ENCODE measurements at regions not wholly inside any gene's neighbourhood (a gene's known extent, or its start where the extent isn't known, plus 50 kb on each side); places are given as distances from the start of the nearest gene placed in this dataset.

DNA sequence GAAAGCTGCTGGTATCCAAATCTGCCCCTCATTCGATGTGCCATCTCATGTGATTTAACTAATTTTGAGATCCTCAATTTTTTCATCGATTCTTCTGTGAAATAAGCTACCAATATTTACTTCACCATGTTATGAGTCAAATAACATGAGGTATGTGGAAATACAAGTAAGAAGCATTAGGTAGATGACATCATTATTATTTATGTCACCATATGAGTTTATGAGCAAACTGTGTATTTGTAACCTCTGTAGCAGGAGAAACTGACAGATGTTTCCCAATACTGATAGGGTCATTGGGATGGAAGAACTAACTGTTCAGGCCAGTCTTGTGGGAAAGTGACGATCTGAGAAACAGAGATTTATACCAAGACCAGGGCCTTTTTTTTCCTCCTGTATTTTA, 229.4 kb upstream of the GOT2 start:
- in situ Hi-C loops (cut with MboI) (no loop called here), intact Hi-C loops (cut with micrococcal nuclease) (no loop called here)
- Histone ChIP-seq H4K20me1 (replicated peaks; ENCODE audit: control insufficient read depth, insufficient read depth, low read length) (no peaks in the 10 kb centered on the region), H3K4me1 (replicated peaks in 1 of 2; ENCODE audit: control insufficient read depth in 2 of 2, insufficient read depth in 2 of 2, low read length in 2 of 2) (no peaks in the 10 kb centered on the region), H2AFZ (ENCODE audit: low read depth, low read length) (no peak overlapping the region), H3K36me3 (ENCODE audit: control insufficient read depth, insufficient read depth, low read length) (no peaks in the 10 kb centered on the region), H3K4me2 (ENCODE audit: insufficient read depth, low read length) (no peak overlapping the region), H3K79me2 (ENCODE audit: control insufficient read depth, insufficient read depth, low read length) (no peaks in the 10 kb centered on the region), H3K9me1 (ENCODE audit: control insufficient read depth, insufficient read depth, low read length) (no peaks in the 10 kb centered on the region), H3K9ac (ENCODE audit: insufficient read depth in 1 of 2, low read depth in 2 of 2, low read length in 2 of 2) (no peak overlapping the region), H3K27ac (ENCODE audit: extremely low read depth, low read depth, low read length) (no peak overlapping the region), H3K9me3 (replicated peaks; ENCODE audit: control insufficient read depth, insufficient read depth, low read depth, low read length) (no peaks in the 10 kb centered on the region), H3K27me3 (ENCODE audit: control insufficient read depth in 2 of 2, insufficient read depth in 2 of 2, low read length in 2 of 2) (no peaks in the 10 kb centered on the region), H3K4me3 (no peak overlapping the region)
- no peak for FAIRE-seq
- DNase-seq (ENCODE audit: extremely low read depth in 1 of 4, low spot score in 3 of 4), result no peak
- no TSS peak for BruUV-seq (replicated peaks)
- TF ChIP-seq MTF1 (CRISPR knock-in tag; IDR thresholded peaks at IDR 0.05; ENCODE audit: borderline replicate concordance) (no peak), FOXO4 (CRISPR knock-in tag; IDR thresholded peaks at IDR 0.05) (no peak), CTBP1 (IDR thresholded peaks at IDR 0.05; ENCODE audit: borderline replicate concordance) (no peak), NFE2 (IDR thresholded peaks at IDR 0.05; ENCODE audit: low read depth) (no peak)
- ATAC-seq, result no peak
- 0% methylated on average over 3 of the region's 3 CpGs for WGBS (ENCODE audit: insufficient coverage, low coverage, missing lambda C conversion rate)
- POLR2A ChIA-PET, result interaction anchor here (0.9 kb wide), 1 partner anchor 12 kb away, joined by 3 read pairs; no protein-coding TSS in a partner anchor
- CTCF ChIA-PET (ENCODE audit: low intra/inter-chr PET ratio), result no interaction called here

- DNase-seq (ENCODE audit: extremely low read depth in 1 of 4, low spot score in 3 of 4) (no peak), ATAC-seq (no peak), FAIRE-seq (no peak)
- WGBS (ENCODE audit: insufficient coverage, low coverage, missing lambda C conversion rate), result 0% methylated on average over 1 of the region's 1 CpG
- H2AFZ ChIP-seq (ENCODE audit: low read depth, low read length), result no peak overlapping the region
- CTCF ChIA-PET (ENCODE audit: low intra/inter-chr PET ratio), result no interaction called here
- BruUV-seq (replicated peaks), result no TSS peak
- no peaks in the 10 kb centered on the region for H3K36me3 ChIP-seq (ENCODE audit: control insufficient read depth, insufficient read depth, low read length)
- H3K4me2 ChIP-seq (ENCODE audit: insufficient read depth, low read length), result no peak overlapping the region
- no peaks in the 10 kb centered on the region for H3K9me3 ChIP-seq (replicated peaks; ENCODE audit: control insufficient read depth, insufficient read depth, low read depth, low read length)
- H3K79me2 ChIP-seq (ENCODE audit: control insufficient read depth, insufficient read depth, low read length), result no peaks in the 10 kb centered on the region
- no peak overlapping the region for H3K4me3 ChIP-seq
- no peaks in the 10 kb centered on the region for H3K4me1 ChIP-seq (replicated peaks in 1 of 2; ENCODE audit: control insufficient read depth in 2 of 2, insufficient read depth in 2 of 2, low read length in 2 of 2)
- POLR2A ChIA-PET, result interaction anchor here (0.9 kb wide), 1 partner anchor 11 kb away, joined by 3 read pairs; no protein-coding TSS in a partner anchor
- no peaks in the 10 kb centered on the region for H3K9me1 ChIP-seq (ENCODE audit: control insufficient read depth, insufficient read depth, low read length)
- no peak overlapping the region for H3K27ac ChIP-seq (ENCODE audit: extremely low read depth, low read depth, low read length)
- in situ Hi-C loops (cut with MboI) (no loop called here), intact Hi-C loops (cut with micrococcal nuclease) (no loop called here)
- no peak overlapping the region for H3K9ac ChIP-seq (ENCODE audit: insufficient read depth in 1 of 2, low read depth in 2 of 2, low read length in 2 of 2)
- no peaks in the 10 kb centered on the region for H4K20me1 ChIP-seq (replicated peaks; ENCODE audit: control insufficient read depth, insufficient read depth, low read length)
- H3K27me3 ChIP-seq (ENCODE audit: control insufficient read depth in 2 of 2, insufficient read depth in 2 of 2, low read length in 2 of 2), result no peaks in the 10 kb centered on the region
- no peak for TF ChIP-seq HIVEP1 (CRISPR knock-in tag; IDR thresholded peaks at IDR 0.05)
- no peak for TF ChIP-seq SAFB (IDR thresholded peaks at IDR 0.05; ENCODE audit: borderline replicate concordance, low read depth, low read length)
- TF ChIP-seq SRSF1 (IDR thresholded peaks at IDR 0.05; ENCODE audit: low read depth, low read length), result no peak
- TF ChIP-seq GTF3C2 (IDR thresholded peaks at IDR 0.05; ENCODE audit: borderline replicate concordance, extremely low read depth, insufficient read length), result no peak
- TF ChIP-seq ETS1 (conservative IDR thresholded peaks at IDR 0.05; ENCODE audit: control insufficient read depth, low read depth, low read length), result no peak
Measured at GRCh38 chr16:58962811-58963210, 228.7 kb upstream of the GOT2 start.
